ENCODE measurements at regions not wholly inside any gene's neighbourhood (a gene's known extent, or its start where the extent isn't known, plus 50 kb on each side); places are given as distances from the start of the nearest gene placed in this dataset.

- DNase-seq: no peak
Observed at GRCh38 chr20:7330850-7331249, 563.4 kb downstream of the BMP2 start.

- no peak for DNase-seq
Observed at GRCh38 chr20:7332169-7332568, 564.7 kb downstream of the BMP2 start.

DNA sequence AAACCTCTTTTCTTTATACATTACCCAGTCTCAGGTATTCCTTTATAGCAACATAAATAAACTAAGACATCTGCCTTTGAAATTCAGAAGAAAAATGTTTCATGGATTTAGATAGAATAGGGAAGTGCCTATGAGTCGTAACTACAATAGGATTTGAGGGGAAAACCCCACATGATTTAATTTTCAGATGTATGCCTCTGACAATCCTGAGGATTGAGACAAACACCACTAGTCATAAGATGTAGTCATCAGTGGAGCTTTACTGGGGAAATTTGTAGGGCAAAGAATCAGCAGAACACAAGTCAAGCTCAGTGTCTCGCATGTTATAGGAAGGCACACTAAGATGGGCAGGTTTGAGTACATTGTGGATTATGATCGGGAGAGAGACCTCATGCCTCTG, 566.4 kb downstream of the BMP2 start:
- DNase-seq: no peak

DNA sequence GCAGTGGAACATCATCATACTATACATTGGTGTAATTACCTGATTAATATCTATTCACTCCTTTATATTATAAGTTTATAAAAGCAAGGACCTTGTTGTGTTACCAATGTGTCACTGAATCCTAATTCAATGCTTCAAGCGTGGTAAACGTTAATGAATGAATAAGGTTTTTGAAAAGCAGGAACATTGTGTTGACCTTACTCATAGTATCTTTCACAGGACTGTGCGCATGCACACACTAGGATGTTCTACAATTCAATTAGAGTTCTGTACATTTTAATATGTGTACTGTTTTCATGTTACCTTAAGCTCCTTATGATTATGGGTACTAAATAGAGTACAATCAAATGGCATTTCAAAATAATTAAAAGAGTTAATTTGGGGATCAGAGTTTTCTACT, 578.5 kb downstream of the BMP2 start:
- DNase-seq: no peak

DNA sequence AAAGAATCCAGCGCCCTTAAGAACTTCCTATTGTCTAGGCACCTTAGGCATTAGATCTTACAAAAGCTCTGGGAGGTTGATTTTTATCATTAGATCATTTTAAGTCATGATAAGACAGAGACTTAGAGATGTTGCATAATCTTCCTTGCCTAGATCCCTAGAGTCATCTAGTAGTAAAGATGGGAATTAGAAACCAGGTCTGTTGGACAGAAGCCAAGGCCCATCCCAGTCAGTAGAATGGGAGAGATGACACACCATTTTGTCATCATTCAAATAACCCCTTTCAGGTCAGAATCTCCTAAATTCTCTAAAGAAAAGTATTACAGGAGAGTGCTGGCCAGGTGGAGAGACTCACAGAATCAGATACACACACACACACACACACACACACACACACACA, 579.1 kb downstream of the BMP2 start:
- DNase-seq: no peak

- no peak for DNase-seq
Observed at GRCh38 chr20:7347409-7347808, 579.9 kb downstream of the BMP2 start.

DNA sequence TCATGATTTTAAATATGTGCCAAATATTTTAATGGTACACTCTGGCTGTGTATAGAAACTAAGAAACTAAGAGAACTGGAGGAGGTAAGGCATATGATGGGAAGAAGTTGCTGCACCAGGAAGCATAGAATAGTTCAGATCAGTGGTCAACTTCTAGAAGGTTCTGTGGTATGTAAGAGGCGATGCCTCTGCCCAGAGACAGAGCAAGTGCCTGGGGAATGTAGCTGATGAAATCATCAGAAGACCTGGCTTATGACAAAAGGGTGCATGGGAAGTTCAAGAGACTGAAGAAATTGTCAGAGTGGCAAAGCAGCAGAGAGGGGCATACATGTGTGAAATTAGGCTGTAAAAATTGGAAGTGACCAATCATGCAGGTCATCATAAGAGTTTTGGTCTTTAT, 580.8 kb downstream of the BMP2 start:
- no peak for DNase-seq

GRCh38 chr20:7352165-7352564, 584.7 kb downstream of the BMP2 start:
- peak in 1 of 51 donors; percentile 2 for DNase-seq

DNA sequence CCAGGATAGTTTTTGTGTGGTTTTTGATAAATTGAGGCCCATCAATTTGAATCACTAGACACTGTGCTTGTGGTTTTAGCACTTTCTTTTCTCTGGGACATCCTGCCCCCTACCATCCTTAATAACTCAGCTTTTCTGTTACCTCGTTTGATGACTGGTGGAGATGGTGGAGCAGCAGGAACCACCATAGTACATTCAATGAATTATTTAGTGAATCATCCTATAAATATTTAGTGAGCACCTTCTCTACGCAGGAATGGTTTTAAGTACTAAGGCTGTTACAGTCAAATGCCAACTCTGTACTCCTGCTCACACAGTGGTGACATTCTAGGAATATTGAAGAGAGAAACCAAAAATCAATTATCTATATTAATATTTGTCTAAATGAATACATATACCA, 585.2 kb downstream of the HAO1 start:
- no peak for DNase-seq

- no peak for DNase-seq
Observed at GRCh38 chr20:7358670-7359069, 581.6 kb downstream of the HAO1 start.

DNA sequence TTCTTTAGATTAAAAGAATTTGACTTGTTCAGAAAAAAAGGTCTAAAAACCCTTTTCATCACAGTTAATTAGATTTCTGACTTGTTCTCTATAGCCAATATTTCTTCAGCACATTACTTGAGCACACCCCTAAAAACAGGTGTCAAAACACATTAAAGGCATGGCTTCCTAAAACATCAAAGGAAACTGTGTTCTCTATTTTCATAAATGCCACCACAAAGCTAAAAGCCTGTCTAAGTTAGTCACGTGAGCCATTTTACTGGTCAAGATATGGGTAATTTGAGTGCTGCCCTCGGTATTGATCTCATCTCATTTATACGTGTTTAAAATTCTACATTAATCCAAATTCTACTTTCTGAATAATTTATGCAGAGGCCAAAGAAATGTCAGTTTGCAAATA, 580.5 kb downstream of the HAO1 start:
- no peak for DNase-seq

GRCh38 chr20:7361321-7361720, 578.9 kb downstream of the HAO1 start:
- DNase-seq: no peak

DNA sequence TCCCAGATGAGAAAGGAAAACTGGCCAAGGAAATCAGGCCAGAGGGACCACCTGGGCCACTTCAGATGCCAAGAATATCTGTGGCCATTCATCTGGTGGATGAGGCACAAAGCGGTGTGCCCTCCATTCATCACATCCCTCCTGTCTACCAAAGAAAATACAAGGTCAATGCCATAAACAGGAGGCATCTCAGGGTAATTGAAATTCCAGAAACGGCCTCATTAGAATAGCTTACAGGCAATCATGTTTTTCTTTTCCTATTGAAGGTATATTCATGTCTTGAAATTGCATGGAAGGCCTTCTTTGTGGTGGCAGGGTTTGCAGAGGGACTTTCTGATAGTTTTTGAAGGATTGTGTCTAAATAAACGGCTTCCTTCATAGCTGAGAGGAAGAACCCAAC, 578.3 kb downstream of the HAO1 start:
- DNase-seq: no peak

- no peak for DNase-seq
Observed at GRCh38 chr20:7362601-7363000, 577.7 kb downstream of the HAO1 start.

DNA sequence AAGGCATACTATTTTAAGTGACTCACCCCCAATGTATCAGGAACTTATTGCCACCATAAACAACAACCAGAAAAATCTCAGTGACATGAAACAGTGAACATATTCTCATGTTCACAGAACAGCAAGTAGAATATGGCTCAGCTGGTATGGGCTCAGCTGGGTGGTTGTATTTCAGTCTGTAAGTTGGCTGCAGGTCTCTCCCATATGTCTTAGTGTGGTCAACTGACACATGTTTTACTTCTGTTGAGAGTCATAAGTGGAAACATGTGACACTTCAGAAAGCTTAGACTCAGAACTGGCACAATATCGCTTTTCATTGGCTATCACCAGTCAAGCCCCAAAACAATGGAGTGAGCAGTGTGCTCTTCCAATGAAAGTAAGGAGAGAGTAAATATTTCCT, 574.1 kb downstream of the HAO1 start:
- DNase-seq: no peak

DNA sequence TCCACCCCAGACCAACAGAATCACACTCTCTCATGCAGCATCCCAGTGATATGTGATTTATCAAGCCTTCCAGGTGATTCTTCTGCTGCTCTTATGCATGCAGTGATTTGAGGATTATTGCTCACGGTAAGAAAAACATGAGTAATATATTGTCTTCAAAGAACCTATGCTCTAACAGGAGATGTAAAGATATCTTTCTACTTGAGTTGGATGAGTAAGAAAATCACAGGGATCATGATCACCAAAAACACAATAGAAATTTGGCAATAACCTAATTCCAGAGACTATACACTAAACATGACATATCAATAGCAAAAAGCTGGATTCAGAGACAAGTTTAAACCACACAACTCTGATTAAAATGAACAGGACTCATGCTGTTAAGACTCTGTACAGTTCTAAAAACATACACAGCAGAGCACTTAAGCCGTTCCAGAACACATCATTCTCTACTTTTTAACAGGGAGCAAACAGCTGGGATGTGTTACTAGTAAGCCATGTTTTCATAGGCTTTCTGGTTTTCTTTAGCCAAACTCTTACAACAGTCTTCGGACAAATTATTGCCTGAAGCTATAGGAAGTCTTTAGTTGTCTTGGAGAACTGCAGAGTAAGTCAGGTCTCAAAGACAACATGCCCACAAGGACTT, 568.6 kb downstream of the HAO1 start:
- no peak for DNase-seq

GRCh38 chr20:7375905-7376304, 564.4 kb downstream of the HAO1 start:
- no peak for DNase-seq

DNA sequence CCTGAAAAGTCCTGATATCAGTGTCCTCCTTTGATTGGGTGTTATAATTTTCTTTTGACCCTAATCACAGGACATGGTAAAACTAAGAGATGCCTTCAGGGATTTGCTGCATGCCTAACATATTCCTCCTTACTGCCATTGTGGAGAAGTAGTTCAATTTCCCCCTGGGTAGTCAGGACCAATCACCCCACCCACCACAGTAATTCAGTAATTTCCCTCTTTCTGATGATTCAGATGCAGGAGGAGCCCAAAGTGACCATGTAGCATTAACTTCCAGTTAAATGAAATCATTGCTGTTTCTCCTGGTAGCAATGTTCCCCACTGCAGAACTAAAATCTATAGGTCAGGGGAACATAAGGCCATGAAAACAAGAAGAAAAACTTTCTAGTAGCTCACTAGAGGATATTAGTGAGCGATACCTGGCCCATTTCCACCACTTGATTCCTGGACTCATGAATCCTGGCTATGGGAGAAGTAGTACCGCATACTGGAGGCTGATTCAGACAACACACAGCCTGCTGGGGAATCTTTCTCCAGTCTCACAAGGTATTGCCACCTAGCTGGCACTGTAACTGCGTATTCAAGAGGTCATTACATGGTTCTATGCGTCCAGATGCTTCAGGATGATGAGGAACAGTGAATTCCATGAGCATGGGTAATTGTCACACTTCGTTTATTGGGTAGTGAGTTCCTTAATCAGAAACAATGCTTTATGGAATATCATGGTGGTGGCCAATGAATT, 561.2 kb downstream of the HAO1 start:
- no peak for DNase-seq

- DNase-seq: no peak
Observed at GRCh38 chr20:7379621-7380220, 560.5 kb downstream of the HAO1 start.

GRCh38 chr20:7383216-7383615, 557.0 kb downstream of the HAO1 start:
- no peak for DNase-seq

DNA sequence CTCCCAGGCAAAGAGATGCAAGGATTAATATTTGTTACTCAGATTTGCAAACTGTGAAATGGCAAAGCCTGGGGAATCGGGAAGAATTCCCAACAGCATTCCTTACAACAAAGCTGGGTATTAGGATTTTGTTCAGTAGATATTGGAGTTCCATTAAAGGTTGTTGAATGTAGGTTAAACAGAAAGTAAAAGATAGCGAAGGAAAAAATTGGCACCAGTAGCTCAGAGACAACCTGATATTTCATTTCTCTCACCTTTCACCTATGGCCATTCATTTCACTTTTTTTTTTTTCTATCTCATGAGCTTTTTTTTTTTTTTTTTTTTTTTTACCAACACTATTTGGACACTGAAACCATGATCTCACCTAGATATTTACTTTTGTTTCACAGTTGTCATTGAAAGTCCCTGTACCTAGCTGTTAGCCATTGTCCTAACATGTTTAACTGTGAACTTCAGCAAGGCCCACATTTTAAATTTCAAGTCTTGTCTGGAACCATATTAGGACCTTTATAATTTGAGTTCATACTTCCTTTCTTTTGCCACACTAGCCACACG, 552.5 kb downstream of the HAO1 start:
- DNase-seq: no peak

DNA sequence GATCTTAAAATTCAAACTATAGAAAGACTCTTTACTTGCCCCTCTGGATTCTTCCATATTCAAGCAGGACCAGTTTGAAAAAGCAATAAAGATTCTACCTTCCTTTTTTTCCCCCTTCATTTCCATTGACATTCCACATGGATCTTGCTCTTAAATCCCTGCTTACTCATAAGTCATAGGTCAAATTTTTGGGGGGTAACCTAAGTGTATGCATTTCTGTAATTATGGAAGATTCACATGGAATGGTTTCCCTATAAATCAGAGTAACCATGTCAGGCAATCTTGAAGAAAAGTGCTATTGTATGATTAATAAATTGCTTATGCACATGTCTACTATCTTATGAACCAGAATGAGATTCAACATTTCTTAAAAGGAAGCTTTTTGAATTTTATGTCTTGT, 551.0 kb downstream of the HAO1 start:
- no peak for DNase-seq
